ENCODE measurements at regions not wholly inside any gene's neighbourhood (a gene's known extent, or its start where the extent isn't known, plus 50 kb on each side); places are given as distances from the start of the nearest gene placed in this dataset.
A peak's percentile ranks its signal among the peaks of the same experiment; 100 is the strongest.

- DNase-seq (ENCODE audit: low read depth): no peak
- TF ChIP-seq CTCF (conservative IDR thresholded peaks at IDR 0.05; ENCODE audit: low read depth, low read length): no peak
- H3K4me3 ChIP-seq (ENCODE audit: low read length): no peak overlapping the region
These were observed 81.8 kb upstream of the MEF2C start for GRCh38 chr5:88964831-88965230.

- DNase-seq (ENCODE audit: low read depth): no peak
- H3K4me3 ChIP-seq (ENCODE audit: low read length): no peak overlapping the region
- TF ChIP-seq CTCF (conservative IDR thresholded peaks at IDR 0.05; ENCODE audit: low read depth, low read length): no peak
These were observed 74.0 kb upstream of the MEF2C start for GRCh38 chr5:88957013-88957412.

GRCh38 chr5:88956416-88956815 is 73.4 kb upstream of the MEF2C start:
- no peak overlapping the region for H3K4me3 ChIP-seq (ENCODE audit: low read length)
- TF ChIP-seq CTCF (conservative IDR thresholded peaks at IDR 0.05; ENCODE audit: low read depth, low read length): no peak
- no peak for DNase-seq (ENCODE audit: low read depth)

- no peak for TF ChIP-seq CTCF (conservative IDR thresholded peaks at IDR 0.05; ENCODE audit: low read depth, low read length)
- H3K4me3 ChIP-seq (ENCODE audit: low read length): no peak overlapping the region
- no peak for DNase-seq (ENCODE audit: low read depth)
These were observed 72.4 kb upstream of the MEF2C start for GRCh38 chr5:88955403-88955802.

GRCh38 chr5:88954511-88954910 is 71.5 kb upstream of the MEF2C start:
- TF ChIP-seq CTCF (conservative IDR thresholded peaks at IDR 0.05; ENCODE audit: low read depth, low read length): no peak
- peak; percentile 21 for DNase-seq (ENCODE audit: low read depth)

GRCh38 chr5:88952996-88953643 is 70.1 kb upstream of the MEF2C start:
- H3K4me3 ChIP-seq (ENCODE audit: low read length): no peak overlapping the region
- no peak for DNase-seq (ENCODE audit: low read depth)
- TF ChIP-seq CTCF (conservative IDR thresholded peaks at IDR 0.05; ENCODE audit: low read depth, low read length): no peak

More at GRCh38 chr5:88954511-88954910, 71.5 kb upstream of the MEF2C start:
- H3K4me3 ChIP-seq (ENCODE audit: low read length): no peak overlapping the region

GRCh38 chr5:88952344-88952743 is 69.4 kb upstream of the MEF2C start:
- peak; percentile 36 for DNase-seq (ENCODE audit: low read depth)
- H3K4me3 ChIP-seq (ENCODE audit: low read length): no peak overlapping the region
- TF ChIP-seq CTCF (conservative IDR thresholded peaks at IDR 0.05; ENCODE audit: low read depth, low read length): no peak

Measured in retinal pigment epithelial cell (primary cell).